ENCODE measurements at regions not wholly inside any gene's neighbourhood (a gene's known extent, or its start where the extent isn't known, plus 50 kb on each side); places are given as distances from the start of the nearest gene placed in this dataset.

GRCh38 chr22:44429941-44430587 is 68.0 kb downstream of the RTL6 start:
- TF ChIP-seq SP1 (IDR thresholded peaks at IDR 0.05): no peak
- no peak for TF ChIP-seq ARNT (IDR thresholded peaks at IDR 0.05)
- no peak for TF ChIP-seq NFRKB (IDR thresholded peaks at IDR 0.05)
- TF ChIP-seq TARDBP (IDR thresholded peaks at IDR 0.05): no peak
- no peak for TF ChIP-seq SUZ12 (IDR thresholded peaks at IDR 0.05)
- no peak for TF ChIP-seq FOXM1 (IDR thresholded peaks at IDR 0.05; ENCODE audit: borderline replicate concordance)
- CTCF ChIA-PET: no interaction called here
- POLR2A ChIA-PET: no interaction called here
- DNase-seq (ENCODE audit: extremely low spot score): no peak

- ChIA-PET CTCF (no interaction called here), POLR2A (no interaction called here)
- no peak for DNase-seq (ENCODE audit: extremely low spot score)
- TF ChIP-seq CTBP1 (IDR thresholded peaks at IDR 0.05; ENCODE audit: borderline replicate concordance) (no peak), SUZ12 (IDR thresholded peaks at IDR 0.05) (no peak), FOXM1 (IDR thresholded peaks at IDR 0.05; ENCODE audit: borderline replicate concordance) (no peak), L3MBTL2 (conservative IDR thresholded peaks at IDR 0.05) (no peak), ZNF384 (IDR thresholded peaks at IDR 0.05) (no peak), HDGF (IDR thresholded peaks at IDR 0.05; ENCODE audit: borderline replicate concordance) (no peak), SP1 (IDR thresholded peaks at IDR 0.05) (no peak)
Observed at GRCh38 chr22:44428941-44429830, 68.8 kb downstream of the RTL6 start.

- CTCF ChIA-PET: no interaction called here
- no peak for TF ChIP-seq FOXA1 (IDR thresholded peaks at IDR 0.05)
- no peak for TF ChIP-seq L3MBTL2 (conservative IDR thresholded peaks at IDR 0.05)
- TF ChIP-seq SUZ12 (IDR thresholded peaks at IDR 0.05): no peak
- DNase-seq (ENCODE audit: extremely low spot score): no peak
- POLR2A ChIA-PET: no interaction called here
Observed at GRCh38 chr22:44427611-44428470, 70.2 kb downstream of the RTL6 start.

GRCh38 chr22:44426981-44427380 is 71.1 kb downstream of the RTL6 start:
- no peak for DNase-seq (ENCODE audit: extremely low spot score)
- ChIA-PET CTCF (no interaction called here), POLR2A (no interaction called here)
- TF ChIP-seq CTBP1 (IDR thresholded peaks at IDR 0.05; ENCODE audit: borderline replicate concordance) (no peak), HDGF (IDR thresholded peaks at IDR 0.05; ENCODE audit: borderline replicate concordance) (no peak), LEF1 (IDR thresholded peaks at IDR 0.05; ENCODE audit: borderline replicate concordance) (no peak), FOXK2 (IDR thresholded peaks at IDR 0.05) (no peak), NFRKB (IDR thresholded peaks at IDR 0.05) (no peak)

- ChIA-PET CTCF (no interaction called here), POLR2A (no interaction called here)
- TF ChIP-seq FOXK2 (IDR thresholded peaks at IDR 0.05) (no peak), ARNT (IDR thresholded peaks at IDR 0.05) (no peak), LEF1 (IDR thresholded peaks at IDR 0.05; ENCODE audit: borderline replicate concordance) (no peak), SUZ12 (IDR thresholded peaks at IDR 0.05) (no peak)
- DNase-seq (ENCODE audit: extremely low spot score): no peak
Observed at GRCh38 chr22:44425694-44426045, 72.4 kb downstream of the RTL6 start.

- CTCF ChIA-PET: no interaction called here
- DNase-seq (ENCODE audit: extremely low spot score): no peak
- TF ChIP-seq PKNOX1 (IDR thresholded peaks at IDR 0.05) (no peak), CTBP1 (IDR thresholded peaks at IDR 0.05; ENCODE audit: borderline replicate concordance) (no peak), BHLHE40 (IDR thresholded peaks at IDR 0.05; ENCODE audit: borderline replicate concordance) (no peak), SP1 (IDR thresholded peaks at IDR 0.05) (no peak), ELF4 (IDR thresholded peaks at IDR 0.05) (no peak), ZNF384 (IDR thresholded peaks at IDR 0.05) (no peak), FOXA1 (IDR thresholded peaks at IDR 0.05) (no peak), FOXK2 (IDR thresholded peaks at IDR 0.05) (no peak), L3MBTL2 (conservative IDR thresholded peaks at IDR 0.05) (no peak), HDGF (IDR thresholded peaks at IDR 0.05; ENCODE audit: borderline replicate concordance) (no peak), NFRKB (IDR thresholded peaks at IDR 0.05) (no peak), SUZ12 (IDR thresholded peaks at IDR 0.05) (no peak), TARDBP (IDR thresholded peaks at IDR 0.05) (no peak), LEF1 (IDR thresholded peaks at IDR 0.05; ENCODE audit: borderline replicate concordance) (no peak), FOXM1 (IDR thresholded peaks at IDR 0.05; ENCODE audit: borderline replicate concordance) (no peak), ARNT (IDR thresholded peaks at IDR 0.05) (no peak)
- POLR2A ChIA-PET: no interaction called here
Observed at GRCh38 chr22:44424867-44425693, 73.0 kb downstream of the RTL6 start.

- CTCF ChIA-PET: interaction anchor here (0.5 to 0.7 kb wide), 2 partner anchors 18 to 129 kb away, joined by 3 to 12 read pairs; no protein-coding TSS in a partner anchor
- no peak for TF ChIP-seq HDGF (IDR thresholded peaks at IDR 0.05; ENCODE audit: borderline replicate concordance)
- no peak for TF ChIP-seq CTBP1 (IDR thresholded peaks at IDR 0.05; ENCODE audit: borderline replicate concordance)
- TF ChIP-seq PKNOX1 (IDR thresholded peaks at IDR 0.05): no peak
- TF ChIP-seq FOXK2 (IDR thresholded peaks at IDR 0.05): no peak
- TF ChIP-seq FOXM1 (IDR thresholded peaks at IDR 0.05; ENCODE audit: borderline replicate concordance): no peak
- TF ChIP-seq ZNF384 (IDR thresholded peaks at IDR 0.05): no peak
- no peak for TF ChIP-seq SUZ12 (IDR thresholded peaks at IDR 0.05)
- no peak for TF ChIP-seq SP1 (IDR thresholded peaks at IDR 0.05)
- TF ChIP-seq ELF4 (IDR thresholded peaks at IDR 0.05): no peak
- TF ChIP-seq TARDBP (IDR thresholded peaks at IDR 0.05): no peak
- no peak for TF ChIP-seq NFRKB (IDR thresholded peaks at IDR 0.05)
- POLR2A ChIA-PET: no interaction called here
- DNase-seq (ENCODE audit: extremely low spot score): no peak
Observed at GRCh38 chr22:44424359-44424682, 73.7 kb downstream of the RTL6 start.
